BLaER1 treated with 17β-estradiol and CSF1 and Interleukin-3, amounts not matched to agents 10 nM and 100 nM (cell line): ENCODE measurements at regions not wholly inside any gene's neighbourhood (a gene's known extent, or its start where the extent isn't known, plus 50 kb on each side); places are given as distances from the start of the nearest gene placed in this dataset.

Source experiments
- H3K27ac ChIP-seq, 11 experiments: shearing (Covaris generic); formaldehyde crosslinking; 2 replicates each; pipeline ENCODE4 v1.8.1; 2022
- H3K27me3 ChIP-seq, 11 experiments: shearing (Covaris generic); formaldehyde crosslinking; 2 replicates each; pipeline ENCODE4 v1.8.1; 2022
- H3K36me3 ChIP-seq, 11 experiments: shearing (Covaris generic); formaldehyde crosslinking; 2 replicates each; pipeline ENCODE4 v1.8.1; 2022
- H3K4me1 ChIP-seq, 10 experiments: shearing (Covaris generic); formaldehyde crosslinking; 2 replicates each; pipeline ENCODE4 v1.8.1; 2022
- H3K4me2 ChIP-seq, 11 experiments: shearing (Covaris generic); formaldehyde crosslinking; 2 replicates each; pipeline ENCODE4 v1.8.1; 2022
- H3K4me3 ChIP-seq, 10 experiments: shearing (Covaris generic); formaldehyde crosslinking; 2 replicates each; pipeline ENCODE4 v1.8.1; 2022
- H3K9ac ChIP-seq, 11 experiments: shearing (Covaris generic); formaldehyde crosslinking; 2 replicates each; pipeline ENCODE4 v1.8.1; 2022
- H3K9me3 ChIP-seq, 11 experiments: shearing (Covaris generic); formaldehyde crosslinking; replicated peaks in 1 of 11; 2 replicates each; pipeline ENCODE4 v1.8.1; 2022
- H4K20me1 ChIP-seq, 11 experiments: shearing (Covaris generic); formaldehyde crosslinking; 2 replicates each; pipeline ENCODE4 v1.8.1; 2022
- Cebpa-rat ChIP-seq, 11 experiments: shearing (Covaris generic); IDR thresholded peaks; 2 replicates each; pipeline ENCODE4 v1.8.1; 2022

- H3K4me1 ChIP-seq = peaks cover 0 to 15% (median 0%) of the 10 kb centered on the region in 10 experiments; a peak in 3 of 20 replicates
- no peak overlapping the region for H3K4me3 ChIP-seq
- TF ChIP-seq Cebpa-rat (IDR thresholded peaks at IDR 0.05) = no peak
- no peaks in the 10 kb centered on the region for H3K9me3 ChIP-seq
- H4K20me1 ChIP-seq = no peaks in the 10 kb centered on the region
- no peak overlapping the region for H3K9ac ChIP-seq
- peaks cover 64 to 100% (median 99%) of the 10 kb centered on the region in 11 experiments for H3K27me3 ChIP-seq
- no peak overlapping the region for H3K27ac ChIP-seq
- H3K4me2 ChIP-seq = no peak overlapping the region
- no peaks in the 10 kb centered on the region for H3K36me3 ChIP-seq
These were observed 129.5 kb upstream of the MAGEB18 start for GRCh38 chrX:26008691-26009090.

- no peaks in the 10 kb centered on the region; a peak in 2 of 22 replicates for H4K20me1 ChIP-seq
- H3K27me3 ChIP-seq = peaks cover 65 to 99% (median 83%) of the 10 kb centered on the region in 11 experiments; a peak in 21 of 22 replicates
- H3K9ac ChIP-seq = no peak overlapping the region
- H3K27ac ChIP-seq = no peak overlapping the region
- no peaks in the 10 kb centered on the region for H3K4me1 ChIP-seq
- H3K9me3 ChIP-seq = peaks cover 0 to 5% (median 0%) of the 10 kb centered on the region in 11 experiments; a peak in 2 of 22 replicates
- TF ChIP-seq Cebpa-rat (IDR thresholded peaks at IDR 0.05) = no peak
- no peaks in the 10 kb centered on the region for H3K36me3 ChIP-seq
- no peak overlapping the region for H3K4me2 ChIP-seq
- H3K4me3 ChIP-seq = no peak overlapping the region
These were observed 118.8 kb upstream of the MAGEB18 start for GRCh38 chrX:26019386-26019785.

GRCh38 chrX:26026179-26026578, 112.0 kb upstream of the MAGEB18 start:
- H3K4me2 ChIP-seq = no peak overlapping the region
- H3K9ac ChIP-seq = no peak overlapping the region
- no peaks in the 10 kb centered on the region; a peak in 1 of 22 replicates for H4K20me1 ChIP-seq
- peaks cover 68 to 100% (median 93%) of the 10 kb centered on the region in 11 experiments for H3K27me3 ChIP-seq
- H3K27ac ChIP-seq = no peak overlapping the region
- H3K9me3 ChIP-seq = no peaks in the 10 kb centered on the region
- no peaks in the 10 kb centered on the region for H3K36me3 ChIP-seq
- no peak overlapping the region for H3K4me3 ChIP-seq
- TF ChIP-seq Cebpa-rat (IDR thresholded peaks at IDR 0.05) = no peak
- H3K4me1 ChIP-seq = no peaks in the 10 kb centered on the region

GRCh38 chrX:26032111-26032912, 105.8 kb upstream of the MAGEB18 start:
- Histone ChIP-seq H3K4me1 (peaks cover 0 to 12% (median 0%) of the 10 kb centered on the region in 10 experiments; a peak in 3 of 20 replicates), H3K4me3 (no peak overlapping the region), H3K36me3 (no peaks in the 10 kb centered on the region), H3K9me3 (peaks cover 0 to 10% (median 0%) of the 10 kb centered on the region in 11 experiments; a peak in 2 of 22 replicates), H3K9ac (no peak overlapping the region), H3K27me3 (peaks cover 53 to 86% (median 82%) of the 10 kb centered on the region in 11 experiments), H3K27ac (no peak overlapping the region), H4K20me1 (no peaks in the 10 kb centered on the region), H3K4me2 (peak overlapping the region in 3 of 11 experiments; percentile 0 to 23 (median 11); a peak in 5 of 22 replicates)
- TF ChIP-seq Cebpa-rat (IDR thresholded peaks at IDR 0.05) = no peak

GRCh38 chrX:26037367-26037766, 100.8 kb upstream of the MAGEB18 start:
- peaks cover 51 to 77% (median 70%) of the 10 kb centered on the region in 11 experiments for H3K27me3 ChIP-seq
- peaks cover 0 to 19% (median 0%) of the 10 kb centered on the region in 11 experiments; a peak in 4 of 22 replicates for H3K9me3 ChIP-seq
- H3K4me1 ChIP-seq = peaks cover 0 to 4% (median 0%) of the 10 kb centered on the region in 10 experiments; a peak in 2 of 20 replicates
- H3K4me3 ChIP-seq = no peak overlapping the region
- H4K20me1 ChIP-seq = no peaks in the 10 kb centered on the region
- no peak overlapping the region for H3K9ac ChIP-seq
- H3K36me3 ChIP-seq = no peaks in the 10 kb centered on the region
- H3K4me2 ChIP-seq = no peak overlapping the region
- no peak for TF ChIP-seq Cebpa-rat (IDR thresholded peaks at IDR 0.05)
- H3K27ac ChIP-seq = no peak overlapping the region

GRCh38 chrX:26050099-26050498, 88.0 kb upstream of the MAGEB18 start:
- H3K9ac ChIP-seq = no peak overlapping the region
- TF ChIP-seq Cebpa-rat (IDR thresholded peaks at IDR 0.05) = no peak
- H3K4me1 ChIP-seq = 0 out of 20 replicates have a peak, but pooled peaks cover 0 to 7% (median 0%) of the 10 kb centered on the region in 10 experiments
- no peaks in the 10 kb centered on the region for H4K20me1 ChIP-seq
- no peak overlapping the region for H3K4me2 ChIP-seq
- no peak overlapping the region for H3K27ac ChIP-seq
- H3K4me3 ChIP-seq = no peak overlapping the region
- H3K9me3 ChIP-seq = peaks cover 3 to 17% (median 10%) of the 10 kb centered on the region in 11 experiments; a peak in 15 of 22 replicates
- no peaks in the 10 kb centered on the region for H3K36me3 ChIP-seq
- peaks cover 37 to 97% (median 80%) of the 10 kb centered on the region in 11 experiments for H3K27me3 ChIP-seq

GRCh38 chrX:26070882-26071281, 67.3 kb upstream of the MAGEB18 start:
- Histone ChIP-seq H3K27me3 (peaks cover 40 to 93% (median 80%) of the 10 kb centered on the region in 11 experiments), H3K27ac (no peak overlapping the region), H3K36me3 (no peaks in the 10 kb centered on the region), H3K4me1 (no peaks in the 10 kb centered on the region), H3K4me2 (no peak overlapping the region), H3K9ac (no peak overlapping the region), H3K9me3 (no peaks in the 10 kb centered on the region), H4K20me1 (no peaks in the 10 kb centered on the region; a peak in 1 of 22 replicates), H3K4me3 (no peak overlapping the region)
- TF ChIP-seq Cebpa-rat (IDR thresholded peaks at IDR 0.05) = no peak

GRCh38 chrX:26071618-26072017, 66.5 kb upstream of the MAGEB18 start:
- Histone ChIP-seq H3K4me3 (no peak overlapping the region), H3K27me3 (peaks cover 42 to 93% (median 83%) of the 10 kb centered on the region in 11 experiments), H3K9me3 (no peaks in the 10 kb centered on the region), H3K36me3 (no peaks in the 10 kb centered on the region), H3K9ac (no peak overlapping the region), H4K20me1 (no peaks in the 10 kb centered on the region; a peak in 1 of 22 replicates), H3K27ac (no peak overlapping the region), H3K4me2 (no peak overlapping the region), H3K4me1 (no peaks in the 10 kb centered on the region)
- TF ChIP-seq Cebpa-rat (IDR thresholded peaks at IDR 0.05) = no peak

- Histone ChIP-seq H3K27ac (no peak overlapping the region), H3K4me3 (no peak overlapping the region), H3K27me3 (peaks cover 21 to 51% (median 36%) of the 10 kb centered on the region in 11 experiments; a peak in 21 of 22 replicates), H3K4me1 (no peaks in the 10 kb centered on the region), H3K9ac (no peak overlapping the region), H4K20me1 (no peaks in the 10 kb centered on the region; a peak in 1 of 22 replicates), H3K4me2 (no peak overlapping the region), H3K36me3 (no peaks in the 10 kb centered on the region), H3K9me3 (no peaks in the 10 kb centered on the region)
- TF ChIP-seq Cebpa-rat (IDR thresholded peaks at IDR 0.05) = peak in 1 of 11 experiments; percentile 33; a peak in 1 of 22 replicates
These were observed 55.0 kb upstream of the MAGEB18 start for GRCh38 chrX:26083093-26083492.
